ACHN (cell line): ENCODE measurements at regions not wholly inside any gene's neighbourhood (a gene's known extent, or its start where the extent isn't known, plus 50 kb on each side); places are given as distances from the start of the nearest gene placed in this dataset.
"Not testable (repeated sequence)": the region's sequence is repeated elsewhere in the genome, so short reads cannot be mapped to it uniquely, and the experiment has no call there.

Source experiments
- DNase-seq: peaks from one replicate; pipeline ENCODE4 v3.0.0-alpha.2; 2015
- in situ Hi-C: cut with HindIII; loops from 2 replicates; pipeline ENCODE4 v1.10.0; 2017; ENCODE audit warnings: low sequenced_read_pairs, low pct_ligation_motif_present, low pct_unique_long_range_greater_than_20kb

GRCh38 chrX:7441586-7441985 is 293.6 kb upstream of the PUDP start:
- no peak for DNase-seq
- in situ Hi-C loops, result no loop called here

- in situ Hi-C loops, result no loop called here
- DNase-seq, result no peak
Observed at GRCh38 chrX:7435822-7436221, 287.9 kb upstream of the PUDP start.

- in situ Hi-C loops, result no loop called here
- no peak for DNase-seq
Observed at GRCh38 chrX:7432901-7433300, 284.9 kb upstream of the PUDP start.

DNA sequence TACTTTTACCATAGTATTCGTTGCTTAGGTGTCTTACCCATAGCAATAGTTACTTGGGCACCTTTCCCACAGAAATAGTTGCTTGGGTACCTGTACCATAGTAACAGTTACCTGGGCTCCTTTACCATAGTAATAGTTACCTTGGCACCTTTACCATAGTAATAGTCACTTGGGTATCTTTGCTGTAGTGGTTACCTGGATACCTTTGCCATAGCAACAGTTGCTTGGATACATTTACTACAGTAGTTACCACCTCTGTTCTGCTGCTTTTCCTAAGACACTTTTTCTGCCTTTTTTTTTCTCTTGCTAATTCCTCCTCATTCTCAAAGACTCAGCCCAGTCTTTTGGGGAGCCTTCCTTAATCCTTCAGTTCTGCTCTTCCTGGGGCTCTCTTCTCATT is 272.8 kb upstream of the PUDP start:
- in situ Hi-C loops, result no loop called here
- DNase-seq, result no peak

- DNase-seq, result no peak
- in situ Hi-C loops, result no loop called here
Observed at GRCh38 chrX:7414753-7415152, 266.8 kb upstream of the PUDP start.

DNA sequence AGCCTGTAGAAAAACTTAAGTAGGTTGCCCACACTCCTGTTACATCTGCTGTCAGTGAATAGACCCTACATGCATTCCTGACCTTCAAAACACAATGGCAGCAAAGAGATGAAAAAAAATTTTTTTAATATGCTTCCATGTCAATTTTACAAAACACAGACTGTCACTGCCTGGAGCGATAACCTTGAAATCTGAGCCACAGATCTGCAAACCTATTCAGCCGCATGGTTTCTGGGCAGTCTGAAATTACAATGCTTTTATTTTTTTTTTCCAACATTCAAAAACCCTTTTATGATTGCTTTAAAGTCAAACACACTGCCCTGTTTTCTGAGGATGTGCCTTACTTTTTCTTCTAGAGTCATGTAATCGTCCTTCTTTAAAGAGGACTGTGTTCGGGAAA is 264.9 kb upstream of the PUDP start:
- DNase-seq, result no peak
- in situ Hi-C loops, result no loop called here

GRCh38 chrX:7409866-7410265 is 261.9 kb upstream of the PUDP start:
- in situ Hi-C loops, result no loop called here
- no peak for DNase-seq

DNA sequence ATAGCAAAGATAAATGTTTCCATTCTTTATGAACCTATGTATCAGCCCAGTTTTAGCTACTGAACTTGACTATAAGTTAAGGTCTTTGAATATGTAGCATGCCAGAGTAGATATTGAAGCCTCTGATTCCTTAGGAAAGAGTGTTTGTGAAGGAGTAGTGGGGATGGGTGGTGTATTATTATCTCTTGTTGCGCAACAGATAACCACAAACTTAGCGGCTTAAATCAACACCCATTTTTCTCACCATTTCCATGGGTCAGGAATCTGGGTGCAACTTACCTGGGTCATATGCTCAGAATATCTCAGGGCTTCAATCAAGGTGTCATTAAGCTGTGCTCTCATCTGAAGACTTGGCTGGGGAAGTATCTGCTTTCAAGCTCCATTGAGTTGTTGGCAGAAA is 251.4 kb upstream of the PUDP start:
- DNase-seq, result no peak
- in situ Hi-C loops, result no loop called here

DNA sequence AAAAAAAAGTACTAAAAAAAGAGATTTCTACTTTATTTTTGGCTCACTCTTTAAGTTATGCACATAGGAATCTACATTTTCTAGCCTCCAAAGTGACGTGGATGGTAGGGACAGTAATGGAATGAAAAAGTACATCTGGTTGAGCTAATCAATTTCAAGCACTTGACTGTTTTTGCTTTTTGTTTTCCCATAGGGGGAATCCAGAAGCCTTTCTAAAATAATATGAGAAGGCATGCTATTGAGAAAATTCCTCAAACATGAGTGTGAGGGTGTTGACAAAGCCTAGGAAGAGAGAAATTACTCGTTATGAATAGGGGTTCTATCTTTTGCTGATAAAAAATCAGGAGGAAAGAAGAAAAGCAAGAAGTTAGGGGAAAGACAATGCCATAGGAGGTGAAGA is 242.5 kb upstream of the PUDP start:
- no peak for DNase-seq
- in situ Hi-C loops, result no loop called here

- DNase-seq, result no peak
- in situ Hi-C loops, result no loop called here
Observed at GRCh38 chrX:7389576-7389975, 241.6 kb upstream of the PUDP start.

DNA sequence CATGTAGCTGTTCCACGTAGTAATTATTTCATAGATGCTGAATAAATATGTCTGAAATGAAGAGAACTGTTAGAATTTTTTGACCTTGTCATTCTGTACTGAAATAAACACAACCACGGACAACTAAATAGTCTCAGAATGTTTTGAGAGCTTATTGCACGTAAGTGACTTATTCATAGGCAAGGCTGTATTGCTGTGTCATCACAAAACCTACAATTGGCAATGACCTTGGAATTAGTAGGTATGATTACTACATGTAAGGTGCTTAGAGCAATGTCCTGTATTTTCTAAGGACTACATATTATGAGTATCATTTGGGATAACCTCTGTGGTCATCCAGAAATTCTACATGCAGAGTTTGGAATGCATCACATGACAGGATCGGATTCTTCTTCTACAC is 237.2 kb upstream of the PUDP start:
- in situ Hi-C loops, result no loop called here
- no peak for DNase-seq

- no peak for DNase-seq
- in situ Hi-C loops, result no loop called here
Observed at GRCh38 chrX:7378406-7378805, 230.5 kb upstream of the PUDP start.

DNA sequence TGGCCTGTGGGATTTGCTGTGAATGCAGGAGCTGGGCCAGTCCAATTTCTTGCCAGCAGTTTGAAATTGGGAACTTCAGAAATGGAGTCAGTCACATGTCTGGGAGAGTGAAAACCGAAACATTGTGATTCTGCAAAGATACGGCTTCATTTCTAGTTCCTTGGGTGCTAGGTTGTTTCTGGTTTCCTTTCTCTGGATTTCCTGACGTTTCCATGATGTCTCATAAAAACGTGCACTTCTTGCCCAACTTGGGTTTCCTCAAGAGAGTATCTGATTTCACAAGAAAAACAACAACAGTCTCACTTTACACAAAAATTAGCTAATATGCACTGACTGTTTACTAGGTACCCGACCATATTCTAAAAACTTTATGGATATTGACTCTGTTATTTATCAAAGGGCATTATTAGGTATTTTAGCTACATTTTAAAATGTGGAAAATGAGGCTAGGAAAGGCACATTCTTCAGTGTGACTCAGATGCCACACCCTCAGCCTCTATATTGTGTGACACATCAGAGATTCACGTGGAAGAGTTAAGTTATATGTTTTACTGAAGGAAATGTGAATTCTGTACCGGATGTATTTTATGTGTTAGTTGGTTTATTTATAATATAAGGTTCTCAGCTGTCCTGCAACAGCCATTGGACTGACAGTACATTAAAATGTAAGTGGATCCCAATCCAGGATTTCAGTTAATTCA is 225.0 kb upstream of the PUDP start:
- DNase-seq, result no peak
- in situ Hi-C loops, result no loop called here

GRCh38 chrX:7362111-7362510 is 214.2 kb upstream of the PUDP start:
- in situ Hi-C loops, result no loop called here
- DNase-seq, result no peak

GRCh38 chrX:7351926-7352325 is 204.0 kb upstream of the PUDP start:
- in situ Hi-C loops, result no loop called here
- DNase-seq, result no peak

- DNase-seq, result no peak
- in situ Hi-C loops, result no loop called here
Observed at GRCh38 chrX:7347465-7347864, 199.5 kb upstream of the PUDP start.

GRCh38 chrX:7346021-7346420 is 198.1 kb upstream of the PUDP start:
- DNase-seq, result no peak
- in situ Hi-C loops, result no loop called here

DNA sequence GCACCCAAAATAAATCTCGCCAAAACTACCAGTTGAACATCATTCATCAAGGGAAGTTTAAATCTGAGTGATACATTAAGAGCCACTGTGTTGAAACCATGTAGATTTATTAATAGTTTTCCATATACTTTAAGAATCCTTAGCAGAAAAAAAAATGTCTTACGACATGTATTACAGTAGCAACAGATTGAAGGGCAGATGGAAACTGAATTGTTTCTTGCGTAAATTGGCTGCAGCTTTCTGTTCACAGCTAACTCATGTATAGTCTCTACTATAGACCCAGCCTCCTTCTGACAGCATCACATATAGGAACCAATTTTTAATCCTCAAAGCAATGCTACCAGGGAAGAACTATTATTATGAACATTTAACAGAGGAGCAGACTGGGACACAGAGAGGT is 195.2 kb upstream of the PUDP start:
- DNase-seq, result no peak
- in situ Hi-C loops, result no loop called here

DNA sequence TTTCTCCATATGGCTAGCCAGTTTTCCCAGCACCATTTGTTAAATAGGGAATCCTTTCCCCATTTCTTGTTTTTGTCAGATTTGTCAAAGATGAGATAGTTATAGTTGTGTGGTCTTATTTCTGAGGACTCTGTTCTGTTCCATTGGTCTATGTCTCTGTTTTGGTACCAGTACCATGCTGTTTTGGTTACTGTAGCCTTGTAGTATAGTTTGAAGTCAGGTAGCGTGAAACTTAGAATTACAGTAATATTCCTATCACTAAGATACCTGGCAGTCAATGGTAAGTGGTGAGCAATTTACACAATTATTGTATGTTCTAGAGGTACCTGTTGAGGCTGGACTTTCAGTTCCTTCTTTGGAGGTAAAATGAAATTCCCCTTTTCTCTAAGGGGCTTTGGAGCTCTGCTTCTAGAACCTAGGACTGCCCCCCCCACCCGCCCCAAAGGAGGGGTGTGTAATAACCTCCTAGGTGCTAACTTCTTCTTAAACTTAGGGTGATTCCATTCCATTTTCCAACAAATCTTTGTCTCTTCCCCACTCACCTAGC is 187.9 kb upstream of the PUDP start:
- in situ Hi-C loops, DNase-seq: not testable (repeated sequence)

GRCh38 chrX:7334253-7334935 is 186.4 kb upstream of the PUDP start:
- no peak for DNase-seq

More at GRCh38 chrX:7334253-7334935, 186.4 kb upstream of the PUDP start:
- in situ Hi-C loops, result no loop called here
